ENCODE measurements at regions not wholly inside any gene's neighbourhood (a gene's known extent, or its start where the extent isn't known, plus 50 kb on each side); places are given as distances from the start of the nearest gene placed in this dataset.
"Not testable (repeated sequence)": the region's sequence is repeated elsewhere in the genome, so short reads cannot be mapped to it uniquely, and the experiment has no call there.

DNA sequence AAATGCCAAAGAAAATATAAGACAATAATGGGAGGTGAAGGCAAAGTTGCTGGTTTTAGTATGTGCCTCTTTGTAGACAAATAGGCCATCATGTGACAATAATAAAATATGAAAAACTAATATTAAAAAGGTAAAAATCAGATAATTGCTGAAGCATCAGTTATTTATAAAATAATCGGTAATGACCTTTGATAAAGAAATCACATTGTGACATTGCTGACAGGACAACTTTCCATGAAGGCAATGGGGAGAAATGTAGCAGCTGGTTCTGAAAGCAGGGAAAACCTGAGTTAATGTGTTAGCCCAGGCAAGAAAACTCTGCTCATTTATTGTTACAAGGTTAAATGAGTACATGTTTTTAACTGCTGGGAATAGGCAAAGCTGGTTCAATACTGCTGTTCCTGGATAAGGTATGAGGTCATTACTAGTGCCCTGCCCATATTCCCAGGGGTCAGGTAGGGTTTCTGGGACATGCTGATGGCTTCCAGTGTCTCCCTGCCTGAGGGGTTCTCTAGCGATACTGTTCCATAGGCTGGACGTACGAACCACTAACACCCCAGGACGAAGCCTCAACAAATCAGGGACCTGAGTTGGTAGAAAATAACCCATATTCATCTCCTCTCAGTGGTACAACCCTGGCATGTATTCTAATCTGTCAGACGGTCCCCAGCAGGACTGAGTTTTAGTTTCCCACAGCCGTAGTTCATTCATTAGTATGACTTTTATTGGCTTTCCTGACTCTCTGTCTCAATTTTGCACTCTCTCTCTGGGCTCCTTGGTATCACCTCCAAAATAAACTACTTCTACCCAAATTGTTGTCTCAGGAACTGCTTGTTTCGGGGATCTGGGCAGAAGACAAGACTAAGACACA, 355.9 kb downstream of the TXNL1 start (continued):
- TF ChIP-seq ZNF571 (tag by site-specific recombination; IDR thresholded peaks at IDR 0.05) (no peak), ZNF600 (tag by site-specific recombination; IDR thresholded peaks at IDR 0.05) (no peak), GFI1B (tag by site-specific recombination; IDR thresholded peaks at IDR 0.05) (no peak), HOXD13 (CRISPR knock-in tag; IDR thresholded peaks at IDR 0.05; ENCODE audit: borderline replicate concordance) (no peak), ZNF791 (tag by site-specific recombination; IDR thresholded peaks at IDR 0.05) (no peak), PRDM1 (tag by site-specific recombination; IDR thresholded peaks at IDR 0.05) (no peak), ZNF19 (tag by site-specific recombination; IDR thresholded peaks at IDR 0.05; ENCODE audit: low read depth) (no peak), ZNF701 (tag by site-specific recombination; IDR thresholded peaks at IDR 0.05) (no peak)

- H3K36me3 ChIP-seq (ENCODE audit: control insufficient read depth in 2 of 2, insufficient read depth in 1 of 2, low read length in 2 of 2); H3K9me3 ChIP-seq (ENCODE audit: control insufficient read depth, insufficient read depth, low read depth, low read length); CTCF ChIA-PET; H3K4me3 ChIP-seq (ENCODE audit: low read depth, low read length); H3K4me1 ChIP-seq (ENCODE audit: control insufficient read depth, insufficient read depth, low read length); H3K27ac ChIP-seq (ENCODE audit: extremely low read depth, low read depth, low read length); POLR2A ChIA-PET: not testable (repeated sequence)
Observed at GRCh38 chr18:56279816-56280215, 358.6 kb downstream of the TXNL1 start.

GRCh38 chr18:56278421-56279003, 359.9 kb downstream of the TXNL1 start:
- Histone ChIP-seq H3K27ac (ENCODE audit: extremely low read depth, low read depth, low read length) (no peak overlapping the region), H3K9me3 (ENCODE audit: control insufficient read depth, insufficient read depth, low read depth, low read length) (no peaks in the 10 kb centered on the region), H3K4me3 (ENCODE audit: low read depth, low read length) (no peak overlapping the region), H3K4me1 (ENCODE audit: control insufficient read depth, insufficient read depth, low read length) (no peaks in the 10 kb centered on the region), H3K36me3 (ENCODE audit: control insufficient read depth in 2 of 2, insufficient read depth in 1 of 2, low read length in 2 of 2) (no peaks in the 10 kb centered on the region)
- ChIA-PET POLR2A (no interaction called here), CTCF (interaction anchor here (0.6 to 1.2 kb wide), 3 partner anchors 10 to 941 kb away, joined by 3 to 4 read pairs (median 3); no protein-coding TSS in a partner anchor)
- TF ChIP-seq, protein P1, sequence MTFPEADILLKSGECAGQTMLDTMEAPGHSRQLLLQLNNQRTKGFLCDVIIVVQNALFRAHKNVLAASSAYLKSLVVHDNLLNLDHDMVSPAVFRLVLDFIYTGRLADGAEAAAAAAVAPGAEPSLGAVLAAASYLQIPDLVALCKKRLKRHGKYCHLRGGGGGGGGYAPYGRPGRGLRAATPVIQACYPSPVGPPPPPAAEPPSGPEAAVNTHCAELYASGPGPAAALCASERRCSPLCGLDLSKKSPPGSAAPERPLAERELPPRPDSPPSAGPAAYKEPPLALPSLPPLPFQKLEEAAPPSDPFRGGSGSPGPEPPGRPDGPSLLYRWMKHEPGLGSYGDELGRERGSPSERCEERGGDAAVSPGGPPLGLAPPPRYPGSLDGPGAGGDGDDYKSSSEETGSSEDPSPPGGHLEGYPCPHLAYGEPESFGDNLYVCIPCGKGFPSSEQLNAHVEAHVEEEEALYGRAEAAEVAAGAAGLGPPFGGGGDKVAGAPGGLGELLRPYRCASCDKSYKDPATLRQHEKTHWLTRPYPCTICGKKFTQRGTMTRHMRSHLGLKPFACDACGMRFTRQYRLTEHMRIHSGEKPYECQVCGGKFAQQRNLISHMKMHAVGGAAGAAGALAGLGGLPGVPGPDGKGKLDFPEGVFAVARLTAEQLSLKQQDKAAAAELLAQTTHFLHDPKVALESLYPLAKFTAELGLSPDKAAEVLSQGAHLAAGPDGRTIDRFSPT (tag by site-specific recombination; IDR thresholded peaks at IDR 0.05): no peak
- TF ChIP-seq ZBTB1 (tag by site-specific recombination; IDR thresholded peaks at IDR 0.05) (no peak), ZNF311 (tag by site-specific recombination; IDR thresholded peaks at IDR 0.05; ENCODE audit: borderline replicate concordance) (no peak)

DNA sequence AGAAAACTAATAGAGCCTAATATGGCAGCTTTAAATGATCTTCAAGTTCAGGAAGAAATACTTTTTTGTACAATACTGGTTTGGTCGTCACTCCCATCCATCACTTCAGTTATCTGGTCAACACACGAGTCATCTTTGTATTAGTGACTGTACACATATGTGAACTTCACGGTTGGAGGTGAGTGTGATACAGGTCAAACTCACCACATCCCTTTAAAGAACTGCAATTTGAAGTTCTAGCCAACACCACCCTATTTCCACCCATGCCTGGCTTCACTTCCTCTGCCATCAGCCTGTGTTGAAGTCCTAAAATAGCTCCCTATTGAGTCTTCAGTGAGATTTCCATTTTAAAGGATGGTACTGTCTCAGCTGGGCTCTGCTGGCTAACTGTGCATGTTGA, 361.9 kb downstream of the TXNL1 start:
- CTCF ChIA-PET: no interaction called here
- TF ChIP-seq, protein P2, sequence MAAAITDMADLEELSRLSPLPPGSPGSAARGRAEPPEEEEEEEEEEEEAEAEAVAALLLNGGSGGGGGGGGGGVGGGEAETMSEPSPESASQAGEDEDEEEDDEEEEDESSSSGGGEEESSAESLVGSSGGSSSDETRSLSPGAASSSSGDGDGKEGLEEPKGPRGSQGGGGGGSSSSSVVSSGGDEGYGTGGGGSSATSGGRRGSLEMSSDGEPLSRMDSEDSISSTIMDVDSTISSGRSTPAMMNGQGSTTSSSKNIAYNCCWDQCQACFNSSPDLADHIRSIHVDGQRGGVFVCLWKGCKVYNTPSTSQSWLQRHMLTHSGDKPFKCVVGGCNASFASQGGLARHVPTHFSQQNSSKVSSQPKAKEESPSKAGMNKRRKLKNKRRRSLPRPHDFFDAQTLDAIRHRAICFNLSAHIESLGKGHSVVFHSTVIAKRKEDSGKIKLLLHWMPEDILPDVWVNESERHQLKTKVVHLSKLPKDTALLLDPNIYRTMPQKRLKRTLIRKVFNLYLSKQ (tag by site-specific recombination; IDR thresholded peaks at IDR 0.05; ENCODE audit: borderline replicate concordance): no peak
- no peak for TF ChIP-seq ZNF335 (tag by site-specific recombination; conservative IDR thresholded peaks at IDR 0.05)
- TF ChIP-seq ZNF785 (tag by site-specific recombination; IDR thresholded peaks at IDR 0.05): no peak
- TF ChIP-seq ZNF560 (tag by site-specific recombination; IDR thresholded peaks at IDR 0.05; ENCODE audit: borderline replicate concordance): no peak
- no peak for TF ChIP-seq ZNF777 (tag by site-specific recombination; IDR thresholded peaks at IDR 0.05; ENCODE audit: borderline replicate concordance)
- TF ChIP-seq ZNF600 (tag by site-specific recombination; IDR thresholded peaks at IDR 0.05): no peak
- TF ChIP-seq WT1 (tag by site-specific recombination; IDR thresholded peaks at IDR 0.05): no peak
- no peak for TF ChIP-seq ZNF394 (tag by site-specific recombination; IDR thresholded peaks at IDR 0.05; ENCODE audit: borderline replicate concordance)
- TF ChIP-seq CTCF (tag by site-specific recombination; IDR thresholded peaks at IDR 0.05): no peak
- no peak for TF ChIP-seq ZNF596 (tag by site-specific recombination; IDR thresholded peaks at IDR 0.05)
- TF ChIP-seq ZNF626 (tag by site-specific recombination; IDR thresholded peaks at IDR 0.05): no peak
- POLR2A ChIA-PET: no interaction called here
- no peak overlapping the region for H3K27ac ChIP-seq (ENCODE audit: extremely low read depth, low read depth, low read length)
- H3K36me3 ChIP-seq (ENCODE audit: control insufficient read depth in 2 of 2, insufficient read depth in 1 of 2, low read length in 2 of 2): no peaks in the 10 kb centered on the region
- H3K4me3 ChIP-seq (ENCODE audit: low read depth, low read length): no peak overlapping the region
- H3K4me1 ChIP-seq (ENCODE audit: control insufficient read depth, insufficient read depth, low read length): no peaks in the 10 kb centered on the region
- H3K9me3 ChIP-seq (ENCODE audit: control insufficient read depth, insufficient read depth, low read depth, low read length): no peaks in the 10 kb centered on the region
